HCEC 1CT (cell line): ENCODE measurements at regions not wholly inside any gene's neighbourhood (a gene's known extent, or its start where the extent isn't known, plus 50 kb on each side); places are given as distances from the start of the nearest gene placed in this dataset.

Experiments used
- DNase-seq: peaks from one replicate; pipeline ENCODE4 v3.0.0-alpha.2; 2017

GRCh38 chr2:236940497-236940896, 145.2 kb upstream of the COPS8 start:
- no peak for DNase-seq

DNA sequence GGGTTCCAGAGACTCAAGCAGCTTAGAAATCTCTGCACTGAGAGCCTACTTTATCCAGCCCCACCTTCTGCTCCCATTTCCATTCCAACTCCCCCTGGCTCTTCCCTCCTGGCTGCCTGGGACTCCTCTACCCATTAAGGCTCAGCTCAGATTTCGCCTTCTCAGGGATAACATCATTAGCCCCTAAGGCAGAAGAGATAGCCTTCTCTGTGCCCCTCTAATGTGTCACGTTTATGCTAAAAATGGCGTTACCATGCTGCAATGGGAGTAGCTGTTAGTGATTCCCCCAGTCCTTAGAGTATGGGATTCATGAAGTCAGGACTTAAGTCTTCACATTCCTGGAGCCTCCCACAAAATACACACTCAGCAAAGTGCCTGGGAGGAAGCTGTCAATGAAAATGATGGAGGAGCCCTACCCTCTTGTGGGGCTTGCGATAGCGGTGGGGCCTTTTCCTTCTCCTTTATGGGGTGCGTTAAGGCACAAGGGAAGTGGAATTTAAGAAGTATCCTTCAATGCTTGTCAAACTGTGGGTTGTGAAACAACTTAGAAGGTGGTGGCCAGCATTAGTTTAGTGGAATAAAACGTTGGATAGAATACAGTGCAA, 144.7 kb upstream of the COPS8 start:
- DNase-seq, result no peak

- no peak for DNase-seq
These were observed 144.1 kb upstream of the COPS8 start for GRCh38 chr2:236941551-236941950.

GRCh38 chr2:236942554-236942953, 143.1 kb upstream of the COPS8 start:
- no peak for DNase-seq

GRCh38 chr2:236943068-236943467, 142.6 kb upstream of the COPS8 start:
- no peak for DNase-seq

DNA sequence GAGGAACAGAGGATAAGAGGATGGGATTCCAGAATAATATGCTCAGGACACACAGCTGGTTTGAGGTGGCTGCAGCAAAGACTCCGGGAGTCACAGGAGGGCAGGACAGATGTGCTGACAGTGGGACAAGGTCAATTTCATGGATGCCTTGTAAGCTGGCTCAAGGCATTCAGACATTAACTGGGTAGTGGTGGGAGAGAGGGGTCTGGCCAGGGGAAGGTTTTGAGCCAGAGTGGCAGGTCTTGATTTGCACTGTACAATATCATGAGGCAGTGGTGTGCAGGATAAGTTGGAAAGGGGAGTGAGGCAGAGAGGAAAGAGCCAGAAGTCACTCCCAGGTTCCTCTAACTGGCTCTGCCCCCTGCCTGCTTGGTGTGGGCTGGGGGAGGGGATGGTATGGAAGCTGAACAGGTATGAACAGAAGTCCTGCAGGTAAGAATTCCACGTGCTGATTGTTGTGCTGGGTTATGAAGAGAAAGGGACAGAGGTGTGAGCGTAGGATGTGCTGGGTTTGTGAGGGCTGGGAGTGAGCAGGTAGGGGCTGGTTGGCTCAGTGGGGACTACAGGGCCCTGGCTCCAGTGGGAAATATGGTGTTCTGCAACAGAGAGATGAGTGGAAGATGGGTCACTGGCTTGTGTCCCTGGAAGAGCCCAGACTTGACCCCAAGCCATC, 141.7 kb upstream of the COPS8 start:
- no peak for DNase-seq

DNA sequence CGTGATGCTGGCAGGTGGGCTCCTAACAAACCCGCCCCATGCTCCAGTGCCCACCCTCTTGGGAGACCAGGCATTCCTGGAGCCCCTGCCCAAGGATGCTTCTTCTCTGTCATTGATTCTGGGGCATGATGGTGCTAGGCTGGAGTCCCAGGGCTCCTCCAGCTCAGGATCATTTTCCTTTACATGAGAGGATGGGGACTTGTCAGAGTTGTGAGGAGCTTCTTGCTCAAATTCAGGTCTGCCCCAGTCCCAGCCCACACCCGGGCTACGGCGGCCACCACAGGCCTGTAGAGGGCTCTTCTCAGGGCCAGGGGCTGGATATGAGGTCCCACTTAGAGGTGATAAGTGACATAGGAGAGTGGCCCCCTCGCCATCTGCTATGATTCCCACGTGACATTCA, 141.1 kb upstream of the COPS8 start:
- no peak for DNase-seq

GRCh38 chr2:236945431-236946016, 140.2 kb upstream of the COPS8 start:
- DNase-seq, result no peak

GRCh38 chr2:236946871-236947270, 138.8 kb upstream of the COPS8 start:
- no peak for DNase-seq

GRCh38 chr2:236947294-236947693, 138.4 kb upstream of the COPS8 start:
- DNase-seq, result no peak

GRCh38 chr2:236947896-236948295, 137.8 kb upstream of the COPS8 start:
- no peak for DNase-seq

DNA sequence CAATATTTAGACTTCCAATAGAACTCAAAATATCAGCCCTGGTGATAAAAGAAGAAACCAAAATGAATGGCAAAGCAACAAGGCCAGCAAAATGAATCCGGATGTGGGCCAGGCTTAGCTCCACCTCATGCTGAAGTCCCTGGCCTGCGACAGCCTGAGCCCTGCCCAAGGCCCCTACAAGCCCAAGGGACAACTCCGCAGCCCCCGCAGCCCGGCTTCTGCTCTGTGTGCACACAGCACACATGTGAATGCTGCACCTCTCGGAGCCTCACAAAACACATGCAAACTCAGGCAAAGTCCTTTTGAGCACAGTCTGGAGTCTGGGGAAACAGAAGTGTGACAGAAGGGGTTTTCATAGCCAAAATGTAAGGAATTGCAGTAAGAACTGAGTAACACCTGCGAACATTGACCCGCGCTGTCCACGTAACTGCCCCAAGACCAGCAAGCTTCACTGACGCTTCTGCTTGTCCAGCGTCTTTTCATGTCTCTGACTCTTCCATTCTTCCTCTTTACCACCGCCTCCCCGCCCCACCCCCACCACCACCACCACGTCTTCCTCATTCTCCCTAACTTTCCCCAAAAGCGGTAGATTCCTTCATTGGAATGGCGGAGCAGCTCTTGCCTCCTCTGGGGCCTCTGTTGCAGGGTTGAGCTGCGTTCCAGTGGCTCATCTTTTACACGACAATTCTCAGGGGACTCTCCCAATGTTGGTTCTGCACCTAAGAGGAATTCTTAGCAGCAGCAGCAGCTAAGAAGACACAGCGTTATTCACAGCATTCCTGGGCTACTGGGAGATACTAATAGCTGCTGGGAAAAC, 136.4 kb upstream of the COPS8 start:
- DNase-seq, result no peak

DNA sequence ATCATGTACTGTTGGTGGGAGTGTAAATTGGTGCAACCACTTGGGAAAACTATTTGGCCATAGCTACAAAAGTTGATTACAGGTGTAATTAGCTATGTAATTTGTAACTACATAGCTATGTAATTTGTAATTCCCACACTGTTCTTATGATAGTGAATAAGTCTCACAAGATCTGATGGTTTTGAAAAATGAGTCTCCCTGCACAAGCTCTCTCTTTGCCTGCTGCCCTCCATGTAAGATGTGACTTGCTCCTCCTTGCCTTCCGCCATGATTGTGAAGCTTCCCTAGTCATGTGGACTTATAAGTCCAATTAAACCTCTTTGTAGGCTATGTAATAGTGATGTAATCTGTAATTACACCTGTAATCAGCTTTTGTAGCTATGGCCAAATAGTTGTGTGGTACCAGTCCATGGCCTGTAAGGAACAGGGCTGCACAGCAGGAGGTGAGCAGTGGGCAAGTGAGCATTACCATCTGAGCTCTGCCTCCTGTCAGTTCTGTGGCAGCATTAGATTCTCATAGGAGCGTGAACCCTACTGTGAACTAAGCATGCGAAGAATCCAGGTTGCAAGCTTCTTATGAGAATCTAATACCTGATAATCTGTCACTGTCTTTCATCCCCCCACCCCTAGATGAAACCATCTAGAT, 133.7 kb upstream of the COPS8 start:
- no peak for DNase-seq

- DNase-seq, result no peak
These were observed 131.0 kb upstream of the COPS8 start for GRCh38 chr2:236954641-236955040.

DNA sequence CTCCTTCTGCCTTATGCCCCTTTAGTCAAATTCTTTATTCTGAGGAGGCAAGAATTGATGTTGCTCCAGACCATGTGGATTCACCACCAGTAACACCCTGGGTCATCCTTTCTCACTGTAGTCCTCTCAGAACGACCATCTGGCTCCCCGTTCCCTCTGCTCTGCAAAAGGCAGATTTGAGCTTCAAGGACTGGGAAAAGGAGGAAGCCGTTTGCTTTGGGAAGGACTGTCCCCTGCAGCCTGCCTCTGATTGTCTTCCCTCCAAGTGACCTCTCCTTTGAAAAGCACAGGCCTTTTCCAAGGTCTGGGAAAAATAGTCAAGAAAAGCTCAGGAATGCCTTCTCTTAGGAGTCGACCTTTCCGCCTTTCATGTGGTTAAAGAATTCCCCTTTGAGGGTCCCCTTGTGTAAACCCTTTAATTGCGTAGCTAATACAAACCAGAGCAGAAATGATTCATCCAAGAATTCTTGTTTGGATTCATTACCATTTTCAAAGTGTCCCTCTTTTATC, 130.1 kb upstream of the COPS8 start:
- no peak for DNase-seq

- no peak for DNase-seq
These were observed 129.6 kb upstream of the COPS8 start for GRCh38 chr2:236956031-236956618.

GRCh38 chr2:236956641-236957040, 129.0 kb upstream of the COPS8 start:
- no peak for DNase-seq

DNA sequence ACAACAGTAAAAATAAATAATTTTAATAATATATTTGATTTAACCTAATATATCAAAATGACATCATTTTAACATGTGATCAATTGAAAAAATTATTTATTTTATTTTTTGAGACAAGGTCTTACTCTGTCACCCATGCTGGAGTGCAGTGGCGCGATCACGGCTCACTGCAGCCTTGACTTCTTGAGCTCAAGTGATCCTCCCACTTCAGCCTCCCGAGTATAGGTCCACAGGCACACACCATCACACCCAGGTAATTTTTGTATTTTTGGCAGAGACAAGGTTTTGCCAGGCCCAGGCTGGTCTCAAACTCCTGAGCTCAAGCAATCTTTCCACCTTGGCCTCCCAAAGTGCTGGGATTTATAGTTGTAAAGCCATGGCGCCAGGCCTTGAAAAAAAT, 126.7 kb upstream of the COPS8 start:
- no peak for DNase-seq

GRCh38 chr2:236959876-236960275, 125.8 kb upstream of the COPS8 start:
- DNase-seq, result no peak

DNA sequence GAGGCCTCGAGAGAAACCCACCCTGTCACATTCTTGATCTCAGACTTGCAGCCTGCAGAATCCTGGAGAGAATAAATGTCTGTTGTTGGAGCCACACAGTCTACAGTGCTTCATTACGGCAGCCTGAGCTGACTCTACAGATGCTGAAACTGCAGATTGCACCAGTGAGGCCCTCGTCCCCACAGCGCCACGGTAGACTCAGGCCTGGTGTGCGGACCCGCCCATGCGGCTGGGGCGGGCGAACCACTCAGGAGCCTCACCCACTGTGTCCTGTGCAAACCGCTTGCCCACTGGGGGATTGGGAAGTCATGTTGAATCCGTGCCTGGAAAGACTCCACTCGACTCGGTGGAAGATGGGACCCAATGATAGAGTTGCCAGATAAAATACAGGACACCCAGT, 125.2 kb upstream of the COPS8 start:
- no peak for DNase-seq

GRCh38 chr2:236962816-236963215, 122.9 kb upstream of the COPS8 start:
- DNase-seq, result no peak

DNA sequence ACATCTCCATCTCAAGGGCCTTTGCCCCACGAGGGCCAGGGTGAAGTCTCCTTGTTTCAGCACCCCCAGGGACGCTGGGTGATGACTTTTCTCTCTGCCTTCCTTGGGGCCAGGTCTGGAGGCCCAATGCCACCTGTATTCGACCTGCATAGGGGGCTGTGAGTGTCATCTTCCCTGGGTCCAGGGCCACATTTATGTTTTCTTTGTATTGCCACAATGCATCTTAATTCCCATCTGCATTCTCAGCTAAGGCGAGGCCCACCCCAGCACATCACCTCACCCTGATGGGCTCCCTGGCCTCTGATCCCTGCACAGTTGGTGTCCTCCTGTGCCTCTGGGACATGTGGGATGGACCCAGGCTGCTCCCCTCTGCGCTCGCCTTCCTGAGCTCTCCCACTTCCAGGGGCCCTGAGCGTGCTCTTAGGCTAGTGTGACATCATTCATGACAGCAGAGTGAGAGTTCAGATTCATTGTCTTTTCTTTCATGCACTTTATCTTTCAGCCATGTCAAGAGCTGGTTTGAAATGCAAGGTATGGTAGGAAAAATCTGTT, 122.0 kb upstream of the COPS8 start:
- no peak for DNase-seq
